ENCODE measurements at regions not wholly inside any gene's neighbourhood (a gene's known extent, or its start where the extent isn't known, plus 50 kb on each side); places are given as distances from the start of the nearest gene placed in this dataset.
"Not testable (repeated sequence)": the region's sequence is repeated elsewhere in the genome, so short reads cannot be mapped to it uniquely, and the experiment has no call there.

GRCh38 chr3:59254433-59254832 lies 204.6 kb upstream of the CFAP20DC start:
- peak; percentile 48 for DNase-seq

- no peak for DNase-seq
Measured at GRCh38 chr3:59253523-59253922, 203.7 kb upstream of the CFAP20DC start.

GRCh38 chr3:59251869-59252268 lies 202.0 kb upstream of the CFAP20DC start:
- no peak for DNase-seq

- no peak for DNase-seq
Measured at GRCh38 chr3:59250600-59250999, 200.8 kb upstream of the CFAP20DC start.

GRCh38 chr3:59249698-59250361 lies 200.0 kb upstream of the CFAP20DC start:
- peak; percentile 29 for DNase-seq

GRCh38 chr3:59249004-59249403 lies 199.2 kb upstream of the CFAP20DC start:
- peak; percentile 14 for DNase-seq

GRCh38 chr3:59247402-59247841 lies 197.6 kb upstream of the CFAP20DC start:
- DNase-seq: no peak

GRCh38 chr3:59246719-59247401 lies 197.0 kb upstream of the CFAP20DC start:
- DNase-seq: no peak

GRCh38 chr3:59245859-59246501 lies 196.2 kb upstream of the CFAP20DC start:
- peak; percentile 58 for DNase-seq

- peak; percentile 28 for DNase-seq
Measured at GRCh38 chr3:59245300-59245858, 195.6 kb upstream of the CFAP20DC start.

GRCh38 chr3:59244343-59244742 lies 194.5 kb upstream of the CFAP20DC start:
- DNase-seq: no peak

- no peak for DNase-seq
Measured at GRCh38 chr3:59243476-59243875, 193.7 kb upstream of the CFAP20DC start.

GRCh38 chr3:59240666-59241255 lies 190.9 kb upstream of the CFAP20DC start:
- DNase-seq: no peak

GRCh38 chr3:59237121-59237520 lies 187.3 kb upstream of the CFAP20DC start:
- no peak for DNase-seq

- DNase-seq: no peak
Measured at GRCh38 chr3:59235634-59236012, 185.8 kb upstream of the CFAP20DC start.

- DNase-seq: peak; percentile 57
Measured at GRCh38 chr3:59234884-59235633, 185.2 kb upstream of the CFAP20DC start.

- not testable (repeated sequence) for DNase-seq
Measured at GRCh38 chr3:59230379-59230778, 180.6 kb upstream of the CFAP20DC start.

- DNase-seq: no peak
Measured at GRCh38 chr3:59213860-59214259, 164.0 kb upstream of the CFAP20DC start.

GRCh38 chr3:59212128-59212779 lies 162.4 kb upstream of the CFAP20DC start:
- peak; percentile 84 for DNase-seq

GRCh38 chr3:59210260-59210659 lies 160.4 kb upstream of the CFAP20DC start:
- no peak for DNase-seq

GRCh38 chr3:59192473-59192872 lies 142.6 kb upstream of the CFAP20DC start:
- no peak for DNase-seq

Measured in tongue (tissue), 1 donor.